Mesendoderm (in vitro differentiated cells): ENCODE measurements at regions not wholly inside any gene's neighbourhood (a gene's known extent, or its start where the extent isn't known, plus 50 kb on each side); places are given as distances from the start of the nearest gene placed in this dataset.

ENCODE experiments used
- DNase-seq: peaks from one replicate; pipeline ENCODE4 v3.0.0; 2013
- H2AK5ac ChIP-seq: 2 replicates; pipeline ENCODE4 v1.6.1; 2013; ENCODE audit warnings: low read length, inconsistent platforms
- H2BK120ac ChIP-seq: 2 replicates; pipeline ENCODE4 v1.6.1; 2013; ENCODE audit warnings: low read depth, mild to moderate bottlenecking, low read length, moderate library complexity, mixed read lengths
- H2BK15ac ChIP-seq: replicated peaks from 2 replicates; pipeline ENCODE4 v1.6.1; 2013; ENCODE audit warnings: low read depth, mild to moderate bottlenecking, moderate library complexity
- H2BK5ac ChIP-seq: 2 replicates; pipeline ENCODE4 v1.6.1; 2013; ENCODE audit warnings: low read length, inconsistent platforms
- H3K18ac ChIP-seq: 2 replicates; pipeline ENCODE4 v1.6.1; 2013; ENCODE audit warnings: mild to moderate bottlenecking, low read length, mixed read lengths
- H3K23ac ChIP-seq: one replicate; pipeline ENCODE4 v1.6.1; 2013; ENCODE audit warnings: low read length
- H3K27ac ChIP-seq: 2 replicates; pipeline ENCODE4 v1.5.1; 2013; ENCODE audit warnings: low read depth, mild to moderate bottlenecking, inconsistent platforms, low read length, moderate library complexity
- H3K27me3 ChIP-seq: 2 replicates; pipeline ENCODE4 v1.6.1; 2013; ENCODE audit warnings: low read length, control low read depth, mild to moderate bottlenecking, inconsistent platforms; ENCODE audit not compliant: insufficient read depth, poor library complexity
- H3K36me3 ChIP-seq: 2 replicates; pipeline ENCODE4 v1.6.1; 2013; ENCODE audit warnings: low read length, inconsistent platforms; ENCODE audit not compliant: control insufficient read depth, insufficient read depth
- H3K4ac ChIP-seq: one replicate; pipeline ENCODE4 v1.6.1; 2013; ENCODE audit warnings: low read depth, mild to moderate bottlenecking, low read length, moderate library complexity
- H3K4me1 ChIP-seq: 2 replicates; pipeline ENCODE4 v1.6.1; 2013; ENCODE audit warnings: low read depth, low read length, inconsistent platforms; ENCODE audit not compliant: control insufficient read depth
- H3K4me2 ChIP-seq: 2 replicates; pipeline ENCODE4 v1.6.1; 2013; ENCODE audit warnings: low read length
- H3K4me3 ChIP-seq: 2 replicates; pipeline ENCODE4 v1.5.1; 2013; ENCODE audit warnings: mild to moderate bottlenecking, low read length
- H3K56ac ChIP-seq: one replicate; pipeline ENCODE4 v1.6.1; 2013; ENCODE audit warnings: low read length
- H3K79me1 ChIP-seq: 2 replicates; pipeline ENCODE4 v1.6.1; 2013; ENCODE audit warnings: low read length, inconsistent platforms
- H3K79me2 ChIP-seq: 2 replicates; pipeline ENCODE4 v1.6.1; 2013; ENCODE audit warnings: mild to moderate bottlenecking, low read length; ENCODE audit not compliant: control insufficient read depth, insufficient read depth
- H3K9ac ChIP-seq: 2 replicates; pipeline ENCODE4 v1.6.1; 2013; ENCODE audit warnings: low read length, inconsistent platforms
- H4K5ac ChIP-seq: one replicate; pipeline ENCODE4 v1.6.1; 2013; ENCODE audit warnings: low read length
- H4K8ac ChIP-seq: one replicate; pipeline ENCODE4 v1.6.1; 2013; ENCODE audit warnings: low read depth, mild to moderate bottlenecking, control low read depth, low read length, moderate library complexity
- WGBS: extraction: QIAGEN DNeasy Blood & Tissue Kit; methylation state at CpG from one replicate; pipeline ENCODE4 v1.1.7; 2013; ENCODE audit warnings: low lambda C conversion rate, missing lambda C conversion rate; ENCODE audit not compliant: insufficient coverage; ENCODE audit errors: extremely low coverage; 5-methylcytosine and 5-hydroxymethylcytosine counted together

DNA sequence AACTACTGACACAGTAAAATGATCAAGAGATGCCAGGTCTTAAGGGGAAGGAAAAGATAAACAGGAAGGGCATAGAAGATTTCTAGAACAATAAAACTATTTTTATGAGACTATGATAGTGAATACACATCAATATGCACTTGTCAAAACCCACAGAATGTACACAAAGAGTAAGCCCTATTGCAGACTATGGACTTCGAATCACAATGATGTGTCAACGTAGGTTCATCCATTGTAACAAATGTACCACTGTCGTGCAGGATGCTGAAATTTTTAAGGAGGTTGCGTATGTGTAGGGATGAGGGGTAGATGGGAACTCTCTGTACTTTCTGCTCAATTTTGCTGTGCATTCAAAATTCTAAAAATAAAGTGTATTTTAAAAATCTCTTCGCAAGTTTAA, 171.9 kb downstream of the KLF12 start:
- Histone ChIP-seq H3K4me1 (no peaks in the 10 kb centered on the region), H3K4me2 (no peak overlapping the region), H4K8ac (no peak overlapping the region), H3K79me1 (peaks cover 2% of the 10 kb centered on the region), H3K4me3 (no peak overlapping the region), H3K36me3 (no peaks in the 10 kb centered on the region), H3K18ac (no peak overlapping the region), H3K4ac (no peak overlapping the region), H2BK5ac (no peak overlapping the region), H3K9ac (no peak overlapping the region), H3K27ac (no peak overlapping the region), H2BK120ac (no peak overlapping the region), H4K5ac (no peak overlapping the region), H3K23ac (no peak overlapping the region), H3K79me2 (no peaks in the 10 kb centered on the region), H3K27me3 (no peaks in the 10 kb centered on the region), H2BK15ac (no peak overlapping the region), H2AK5ac (no peak overlapping the region), H3K56ac (no peak overlapping the region)
- DNase-seq: no peak
- 100% methylated on average over 1 of the region's 5 CpGs for WGBS

DNA sequence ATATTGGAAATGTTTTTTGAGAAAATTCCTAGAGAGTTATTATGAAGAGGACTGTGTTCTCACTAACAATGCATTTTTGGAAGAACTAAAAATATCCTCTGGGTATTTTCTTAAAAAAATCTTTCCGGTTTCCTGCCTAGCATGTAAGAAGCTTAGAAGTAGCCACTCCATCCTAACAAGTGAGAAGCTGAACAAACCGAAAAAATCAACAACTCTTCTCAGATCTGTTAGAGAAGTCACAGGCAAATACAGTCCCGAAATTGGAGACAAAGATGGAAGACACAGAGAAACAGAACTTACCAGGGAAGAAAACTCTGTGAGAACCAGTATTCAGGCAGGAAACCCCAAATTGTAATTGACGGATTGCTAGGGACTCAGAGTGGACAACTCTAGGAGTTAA, 173.0 kb downstream of the KLF12 start:
- Histone ChIP-seq H3K4me2 (no peak overlapping the region), H3K18ac (no peak overlapping the region), H2BK5ac (no peak overlapping the region), H3K36me3 (no peaks in the 10 kb centered on the region), H3K27me3 (no peaks in the 10 kb centered on the region), H2BK120ac (no peak overlapping the region), H3K79me2 (no peaks in the 10 kb centered on the region), H3K23ac (no peak overlapping the region), H3K9ac (no peak overlapping the region), H4K8ac (no peak overlapping the region), H2BK15ac (no peak overlapping the region), H3K27ac (no peak overlapping the region), H3K4me3 (no peak overlapping the region), H2AK5ac (no peak overlapping the region), H4K5ac (no peak overlapping the region), H3K4me1 (no peaks in the 10 kb centered on the region), H3K79me1 (peaks cover 2% of the 10 kb centered on the region), H3K4ac (no peak overlapping the region), H3K56ac (no peak overlapping the region)
- no CpG with 5 or more reads among the region's 4 CpGs for WGBS
- no peak for DNase-seq

DNA sequence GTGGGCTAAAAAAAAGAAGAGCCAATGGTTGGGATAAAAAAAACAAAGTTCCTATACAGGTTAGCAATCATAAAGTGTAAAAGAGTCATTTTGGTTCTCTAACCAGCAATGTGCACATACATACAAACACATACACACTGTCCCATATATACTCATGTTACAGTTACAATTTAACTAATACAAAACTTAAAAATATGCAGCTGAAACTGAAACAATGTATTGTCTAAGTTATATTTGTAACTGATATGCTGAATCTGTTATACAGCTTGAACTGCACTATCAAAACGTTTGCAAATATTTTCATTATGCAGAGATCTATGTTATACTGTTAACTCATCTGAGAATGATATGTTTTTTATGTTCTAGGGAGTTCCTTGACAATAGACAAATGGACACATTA, 173.7 kb downstream of the KLF12 start:
- H3K27ac ChIP-seq: no peak overlapping the region
- peaks cover 2% of the 10 kb centered on the region for H3K79me1 ChIP-seq
- no peak overlapping the region for H4K5ac ChIP-seq
- no peak overlapping the region for H3K56ac ChIP-seq
- H3K36me3 ChIP-seq: no peaks in the 10 kb centered on the region
- no peak overlapping the region for H3K4me3 ChIP-seq
- H3K4ac ChIP-seq: no peak overlapping the region
- H2BK120ac ChIP-seq: no peak overlapping the region
- H3K4me1 ChIP-seq: no peaks in the 10 kb centered on the region
- WGBS: no CpG with 5 or more reads among the region's 1 CpG
- H2AK5ac ChIP-seq: no peak overlapping the region
- DNase-seq: no peak
- no peak overlapping the region for H2BK15ac ChIP-seq
- H3K79me2 ChIP-seq: no peaks in the 10 kb centered on the region
- no peak overlapping the region for H3K23ac ChIP-seq
- no peak overlapping the region for H4K8ac ChIP-seq
- H2BK5ac ChIP-seq: no peak overlapping the region
- H3K4me2 ChIP-seq: no peak overlapping the region
- H3K18ac ChIP-seq: no peak overlapping the region
- no peak overlapping the region for H3K9ac ChIP-seq
- no peaks in the 10 kb centered on the region for H3K27me3 ChIP-seq

DNA sequence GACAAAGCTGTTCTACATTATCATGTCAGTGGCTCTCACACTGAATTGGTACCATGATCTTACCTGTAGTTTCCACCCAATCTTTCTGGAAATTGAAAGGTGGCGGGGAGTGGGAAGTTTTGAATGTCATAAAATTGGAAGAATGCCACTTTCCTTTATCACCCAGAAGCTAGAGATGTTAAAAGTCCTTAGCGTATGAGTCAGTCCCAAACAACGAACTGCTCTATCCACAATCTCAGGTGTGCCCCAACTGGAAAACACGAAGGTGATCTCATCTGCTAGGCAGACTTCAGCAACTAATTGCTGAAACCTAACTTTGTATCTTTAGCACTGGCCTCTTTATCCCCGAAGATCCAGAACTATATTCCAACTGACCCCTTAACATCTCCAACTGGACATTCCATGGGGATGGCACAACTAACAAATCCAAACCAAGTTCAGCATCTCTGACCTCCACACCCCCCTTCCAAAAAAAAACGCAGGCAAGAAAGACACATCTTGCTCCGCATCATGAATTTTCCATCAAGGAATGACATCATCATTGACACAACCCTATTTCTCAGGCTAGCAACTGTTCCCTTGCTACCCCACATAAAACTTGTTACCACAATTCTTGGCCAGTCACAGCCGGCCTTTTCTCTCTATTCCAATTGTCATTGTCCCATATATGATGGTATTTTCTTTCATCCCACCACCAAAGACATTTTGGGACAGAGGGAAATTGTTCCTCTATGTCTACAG, 175.4 kb downstream of the KLF12 start:
- H2AK5ac ChIP-seq: no peak overlapping the region
- no peak overlapping the region for H4K8ac ChIP-seq
- H2BK5ac ChIP-seq: no peak overlapping the region
- no CpG with 5 or more reads among the region's 8 CpGs for WGBS
- no peak overlapping the region for H3K56ac ChIP-seq
- H3K18ac ChIP-seq: no peak overlapping the region
- no peaks in the 10 kb centered on the region for H3K4me1 ChIP-seq
- no peaks in the 10 kb centered on the region for H3K36me3 ChIP-seq
- H3K79me1 ChIP-seq: no peaks in the 10 kb centered on the region
- no peak overlapping the region for H2BK120ac ChIP-seq
- no peak overlapping the region for H3K4ac ChIP-seq
- no peak for DNase-seq
- no peak overlapping the region for H2BK15ac ChIP-seq
- no peaks in the 10 kb centered on the region for H3K27me3 ChIP-seq
- no peak overlapping the region for H3K23ac ChIP-seq
- no peaks in the 10 kb centered on the region for H3K79me2 ChIP-seq
- H3K27ac ChIP-seq: no peak overlapping the region
- no peak overlapping the region for H4K5ac ChIP-seq
- no peak overlapping the region for H3K4me2 ChIP-seq
- H3K9ac ChIP-seq: no peak overlapping the region
- no peak overlapping the region for H3K4me3 ChIP-seq

DNA sequence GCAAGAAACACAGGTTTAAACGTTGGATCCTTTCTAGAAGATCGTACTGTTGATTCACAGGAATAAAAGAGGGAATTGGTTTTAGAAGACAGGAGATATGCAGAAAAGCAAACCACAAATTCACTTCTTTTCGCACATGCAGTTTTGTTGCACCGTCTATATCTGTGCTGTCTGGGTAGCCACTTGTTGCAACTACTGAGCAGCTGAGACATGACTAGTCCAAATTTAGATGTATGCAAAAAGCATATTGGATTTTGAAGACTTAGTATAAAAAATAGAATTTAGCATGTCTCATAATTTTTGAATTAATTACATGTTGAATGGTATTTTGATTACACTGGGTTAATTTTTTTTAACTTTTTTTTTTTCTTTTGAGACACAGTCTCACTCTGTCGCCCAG, 176.3 kb downstream of the KLF12 start:
- no peak overlapping the region for H4K8ac ChIP-seq

More for the DNA sequence above, 176.3 kb downstream of the KLF12 start:
- H2BK15ac ChIP-seq: no peak overlapping the region
- H3K18ac ChIP-seq: no peak overlapping the region
- H3K4me3 ChIP-seq: no peak overlapping the region
- H3K27ac ChIP-seq: no peak overlapping the region
- no peak overlapping the region for H3K23ac ChIP-seq
- no peak overlapping the region for H3K4ac ChIP-seq
- H3K36me3 ChIP-seq: no peaks in the 10 kb centered on the region
- no peaks in the 10 kb centered on the region for H3K4me1 ChIP-seq
- no peak overlapping the region for H3K9ac ChIP-seq
- no peak overlapping the region for H3K4me2 ChIP-seq
- no peak overlapping the region for H4K5ac ChIP-seq
- H3K79me1 ChIP-seq: no peaks in the 10 kb centered on the region
- H3K79me2 ChIP-seq: no peaks in the 10 kb centered on the region
- no peaks in the 10 kb centered on the region for H3K27me3 ChIP-seq
- no peak for DNase-seq
- H2BK120ac ChIP-seq: no peak overlapping the region
- WGBS: no CpG with 5 or more reads among the region's 5 CpGs
- no peak overlapping the region for H3K56ac ChIP-seq
- H2AK5ac ChIP-seq: no peak overlapping the region
- no peak overlapping the region for H2BK5ac ChIP-seq
